Fibroblast of mammary gland (primary cell): ENCODE measurements at regions not wholly inside any gene's neighbourhood (a gene's known extent, or its start where the extent isn't known, plus 50 kb on each side); places are given as distances from the start of the nearest gene placed in this dataset.

Experiments used
- DNase-seq: peaks from one replicate; pipeline ENCODE4 v3.0.0-alpha.2; 2010; ENCODE audit warnings: low read depth
- H3K4me3 ChIP-seq: 2 replicates; pipeline ENCODE4 v1.5.1; 2011; ENCODE audit warnings: low read depth, mild to moderate bottlenecking, low read length, moderate library complexity; ENCODE audit not compliant: control insufficient read depth
- TF ChIP-seq, protein P1 (sequence below): conservative IDR thresholded peaks from 2 replicates; pipeline ENCODE4 v1.5.1; 2011; ENCODE audit warnings: low read depth, low read length, inconsistent platforms; ENCODE audit not compliant: control insufficient read depth, insufficient read depth

DNA sequence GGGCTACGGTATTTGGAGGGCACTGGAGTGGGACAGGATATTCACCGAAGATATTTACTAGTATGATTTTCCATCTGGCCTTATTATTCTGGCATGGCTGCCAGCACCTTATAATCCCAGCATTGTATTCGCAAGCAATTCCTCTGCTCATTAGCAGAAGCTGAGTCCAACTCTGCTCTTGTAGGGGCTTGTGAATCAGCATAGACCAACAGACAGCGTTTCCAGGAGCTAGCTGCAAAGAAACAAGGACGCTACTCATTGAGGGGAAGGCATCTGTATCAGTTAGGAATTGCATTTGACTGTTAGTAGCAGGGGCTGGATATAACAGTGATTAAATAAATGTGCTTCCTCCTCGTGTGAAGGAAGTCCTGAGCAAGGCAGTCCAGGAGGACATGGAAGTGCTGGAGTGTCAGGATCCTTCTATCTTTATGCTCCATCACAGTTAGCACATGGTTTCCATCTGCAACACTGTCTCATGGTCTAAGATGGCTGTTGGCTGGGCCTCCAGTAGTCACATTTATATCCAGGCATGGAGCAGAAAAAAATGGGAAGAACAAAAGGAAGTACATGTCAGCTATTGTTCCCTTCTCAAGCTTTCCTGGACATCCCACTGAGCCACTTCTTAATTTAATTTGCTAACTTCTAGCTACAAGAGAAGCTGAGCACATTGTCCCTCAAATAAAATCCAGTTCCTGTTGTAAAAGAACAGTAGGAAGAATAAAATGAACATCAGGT is 214.1 kb downstream of the C1D start:
- TF ChIP-seq, protein P1, sequence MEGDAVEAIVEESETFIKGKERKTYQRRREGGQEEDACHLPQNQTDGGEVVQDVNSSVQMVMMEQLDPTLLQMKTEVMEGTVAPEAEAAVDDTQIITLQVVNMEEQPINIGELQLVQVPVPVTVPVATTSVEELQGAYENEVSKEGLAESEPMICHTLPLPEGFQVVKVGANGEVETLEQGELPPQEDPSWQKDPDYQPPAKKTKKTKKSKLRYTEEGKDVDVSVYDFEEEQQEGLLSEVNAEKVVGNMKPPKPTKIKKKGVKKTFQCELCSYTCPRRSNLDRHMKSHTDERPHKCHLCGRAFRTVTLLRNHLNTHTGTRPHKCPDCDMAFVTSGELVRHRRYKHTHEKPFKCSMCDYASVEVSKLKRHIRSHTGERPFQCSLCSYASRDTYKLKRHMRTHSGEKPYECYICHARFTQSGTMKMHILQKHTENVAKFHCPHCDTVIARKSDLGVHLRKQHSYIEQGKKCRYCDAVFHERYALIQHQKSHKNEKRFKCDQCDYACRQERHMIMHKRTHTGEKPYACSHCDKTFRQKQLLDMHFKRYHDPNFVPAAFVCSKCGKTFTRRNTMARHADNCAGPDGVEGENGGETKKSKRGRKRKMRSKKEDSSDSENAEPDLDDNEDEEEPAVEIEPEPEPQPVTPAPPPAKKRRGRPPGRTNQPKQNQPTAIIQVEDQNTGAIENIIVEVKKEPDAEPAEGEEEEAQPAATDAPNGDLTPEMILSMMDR = no peak
- H3K4me3 ChIP-seq = no peak overlapping the region

DNA sequence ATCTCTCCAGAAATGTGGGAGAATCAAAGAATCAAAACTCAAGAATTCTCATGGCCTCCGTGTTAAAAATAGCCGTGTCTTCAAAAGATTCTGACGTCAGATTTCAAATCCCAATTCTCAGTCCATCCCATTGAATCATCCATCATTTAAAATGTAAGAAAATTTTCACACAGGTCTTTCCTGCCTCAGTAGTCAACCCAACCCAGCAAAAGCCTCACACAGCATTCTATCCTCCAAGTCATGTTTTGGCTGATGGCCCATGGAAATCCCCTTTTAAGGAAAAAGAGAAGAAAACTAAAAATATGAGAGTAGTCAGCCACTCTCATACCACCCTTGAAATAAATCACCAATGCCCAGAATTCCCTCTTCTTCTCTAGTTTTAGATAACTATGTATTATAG is 211.8 kb downstream of the C1D start:
- peak; percentile 20 for DNase-seq
- TF ChIP-seq, protein P1 = no peak
- no peak overlapping the region for H3K4me3 ChIP-seq

More for the DNA sequence above, 214.1 kb downstream of the C1D start:
- DNase-seq = no peak

DNA sequence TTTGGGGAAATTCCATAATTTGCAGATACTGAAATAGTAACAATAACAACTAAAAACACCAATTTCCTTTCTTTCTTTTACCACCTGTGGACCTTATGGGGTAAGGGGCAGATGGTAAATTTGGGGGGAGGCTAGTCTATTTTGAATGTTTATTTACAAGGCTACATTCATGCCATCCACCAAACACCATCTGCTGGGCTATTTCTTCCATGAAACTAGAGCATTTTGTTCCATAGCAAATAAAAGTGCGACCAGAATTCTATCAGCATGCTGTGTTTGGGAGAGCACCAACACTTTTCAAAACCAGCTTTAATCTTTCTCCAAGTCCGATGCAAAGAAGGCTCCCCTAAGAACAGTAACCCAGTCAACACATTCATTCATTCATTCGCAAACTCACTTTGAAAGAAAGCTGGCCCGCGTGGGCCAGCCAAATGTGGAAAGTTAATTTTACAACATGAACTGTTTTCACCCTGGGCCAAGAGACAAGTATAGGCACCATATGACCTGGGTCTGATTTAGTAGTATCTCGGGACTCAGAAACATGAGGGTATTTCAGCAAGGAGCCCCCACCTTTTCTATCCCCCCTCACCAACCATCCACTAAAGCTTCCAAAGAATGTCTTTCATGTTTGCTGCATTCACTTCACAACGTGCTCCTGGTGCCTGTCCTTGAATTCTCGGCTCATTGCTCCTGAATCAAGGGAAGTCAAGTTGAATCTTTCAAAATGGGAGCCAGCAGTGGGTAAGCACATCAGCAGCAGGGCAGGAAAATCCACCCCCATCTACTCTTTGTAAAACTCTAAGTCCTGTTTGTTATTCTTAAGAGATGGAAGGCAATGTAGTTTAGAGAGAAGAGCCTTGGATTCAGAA is 210.6 kb downstream of the C1D start:
- DNase-seq = no peak
- TF ChIP-seq, protein P1 = no peak
- H3K4me3 ChIP-seq = no peak overlapping the region

DNA sequence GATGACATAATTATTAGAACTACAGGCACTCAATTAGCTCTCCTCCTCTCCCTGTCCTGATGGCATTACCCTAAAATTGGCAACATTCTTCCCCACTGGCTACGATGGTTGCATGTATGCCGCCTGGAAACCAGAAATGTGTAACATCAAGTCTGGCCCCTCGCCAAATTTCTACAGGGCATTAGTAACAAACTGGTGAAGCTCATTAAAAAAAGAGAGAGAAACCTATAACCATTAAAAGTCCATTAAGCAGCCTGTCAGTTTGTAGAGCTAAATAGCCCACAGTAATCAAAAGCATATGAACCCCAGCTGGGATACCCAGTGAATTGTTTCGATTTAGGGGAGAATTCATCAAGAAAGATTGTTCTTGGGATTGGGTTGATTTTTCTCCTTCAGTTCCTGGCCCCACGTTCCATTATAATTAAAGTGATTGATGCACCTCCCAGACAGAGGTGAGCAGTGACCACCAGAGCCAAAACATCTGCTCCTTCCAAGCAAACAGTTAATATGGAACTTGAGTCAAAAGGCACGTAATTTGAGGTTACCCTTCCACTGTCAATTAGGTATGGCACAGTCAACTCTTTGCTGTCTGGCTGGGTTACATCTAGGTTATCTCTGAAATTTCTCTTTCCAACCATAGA is 208.6 kb downstream of the C1D start:
- no peak for DNase-seq
- TF ChIP-seq, protein P1 = no peak
- no peak overlapping the region for H3K4me3 ChIP-seq

DNA sequence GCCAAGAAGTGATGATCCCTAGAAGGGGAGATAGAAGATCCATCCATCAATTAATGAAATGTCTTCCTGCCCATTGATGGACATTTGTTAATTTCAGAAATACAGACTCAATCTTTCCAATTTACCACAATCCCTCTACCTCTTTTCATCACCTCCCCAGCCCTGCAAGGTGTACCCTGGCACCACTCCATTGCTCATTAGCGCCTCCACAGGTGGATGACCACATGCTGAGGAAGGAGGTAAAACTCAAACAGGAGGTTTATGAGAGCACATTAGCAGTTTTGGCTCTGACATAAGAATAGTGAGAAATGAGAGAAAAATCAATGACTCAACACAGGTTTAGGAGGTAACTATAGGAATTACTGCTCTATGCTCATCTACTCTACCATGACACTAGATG is 208.0 kb downstream of the C1D start:
- no peak overlapping the region for H3K4me3 ChIP-seq
- no peak for DNase-seq
- TF ChIP-seq, protein P1 = no peak

DNA sequence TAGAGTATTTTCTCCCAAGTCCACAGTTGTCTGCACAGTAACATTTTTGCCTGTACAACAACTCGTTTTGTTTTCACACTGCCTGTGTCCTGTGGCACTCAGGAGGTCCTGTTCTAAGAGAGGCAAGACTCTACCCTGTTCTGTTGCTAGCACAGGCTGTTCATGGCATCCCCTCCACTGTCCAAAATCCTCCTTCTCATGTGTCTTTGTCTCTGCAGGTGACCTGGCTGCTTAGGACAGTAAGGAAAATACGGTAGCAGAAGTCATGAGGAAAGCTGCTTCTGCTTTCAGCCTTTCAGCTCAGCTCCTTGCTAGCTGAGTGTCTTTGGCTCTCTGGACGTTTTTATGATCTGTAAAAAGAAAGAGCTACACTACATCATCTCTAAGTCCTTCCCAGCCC is 205.9 kb downstream of the C1D start:
- TF ChIP-seq, protein P1 = no peak
- H3K4me3 ChIP-seq = no peak overlapping the region

More for the DNA sequence above, 205.9 kb downstream of the C1D start:
- DNase-seq = no peak
